BLaER1 (cell line): ENCODE measurements at regions not wholly inside any gene's neighbourhood (a gene's known extent, or its start where the extent isn't known, plus 50 kb on each side); places are given as distances from the start of the nearest gene placed in this dataset.

ENCODE experiments used
- H3K27ac ChIP-seq: shearing (Covaris generic); formaldehyde crosslinking; 2 replicates; pipeline ENCODE4 v1.8.1; 2022
- H3K27me3 ChIP-seq: shearing (Covaris generic); formaldehyde crosslinking; 2 replicates; pipeline ENCODE4 v1.8.1; 2022
- H3K36me3 ChIP-seq: shearing (Covaris generic); formaldehyde crosslinking; 2 replicates; pipeline ENCODE4 v1.8.1; 2022
- H3K4me1 ChIP-seq: shearing (Covaris generic); formaldehyde crosslinking; 2 replicates; pipeline ENCODE4 v1.8.1; 2022
- H3K4me2 ChIP-seq: shearing (Covaris generic); formaldehyde crosslinking; 2 replicates; pipeline ENCODE4 v1.8.1; 2022
- H3K4me3 ChIP-seq: shearing (Covaris generic); formaldehyde crosslinking; 2 replicates; pipeline ENCODE4 v1.8.1; 2022
- H3K9ac ChIP-seq: shearing (Covaris generic); formaldehyde crosslinking; 2 replicates; pipeline ENCODE4 v1.8.1; 2022
- H3K9me3 ChIP-seq: shearing (Covaris generic); formaldehyde crosslinking; 2 replicates; pipeline ENCODE4 v1.8.1; 2022
- H4K20me1 ChIP-seq: shearing (Covaris generic); formaldehyde crosslinking; 2 replicates; pipeline ENCODE4 v1.8.1; 2022
- Cebpa-rat ChIP-seq: shearing (Covaris generic); IDR thresholded peaks from 2 replicates; pipeline ENCODE4 v1.8.1; 2022

GRCh38 chr3:157782236-157782635 lies 279.0 kb upstream of the VEPH1 start:
- TF ChIP-seq Cebpa-rat: no peak
- no peak overlapping the region for H3K9ac ChIP-seq
- H3K27me3 ChIP-seq: no peaks in the 10 kb centered on the region
- H3K9me3 ChIP-seq: no peaks in the 10 kb centered on the region
- no peaks in the 10 kb centered on the region for H3K4me1 ChIP-seq
- H3K4me2 ChIP-seq: no peak overlapping the region
- no peak overlapping the region for H3K27ac ChIP-seq
- H3K36me3 ChIP-seq: no peaks in the 10 kb centered on the region
- H3K4me3 ChIP-seq: no peak overlapping the region
- no peaks in the 10 kb centered on the region for H4K20me1 ChIP-seq

- Histone ChIP-seq H3K27me3 (no peaks in the 10 kb centered on the region), H4K20me1 (no peaks in the 10 kb centered on the region), H3K36me3 (no peaks in the 10 kb centered on the region), H3K4me3 (no peak overlapping the region), H3K9ac (no peak overlapping the region), H3K27ac (no peak overlapping the region), H3K4me1 (no peaks in the 10 kb centered on the region), H3K9me3 (no peaks in the 10 kb centered on the region), H3K4me2 (no peak overlapping the region)
- no peak for TF ChIP-seq Cebpa-rat
Observed at GRCh38 chr3:157776861-157777260, 273.6 kb upstream of the VEPH1 start.

- Histone ChIP-seq H3K27ac (no peak overlapping the region), H3K36me3 (no peaks in the 10 kb centered on the region), H3K9me3 (no peaks in the 10 kb centered on the region), H3K4me3 (no peak overlapping the region), H3K4me2 (no peak overlapping the region), H4K20me1 (no peaks in the 10 kb centered on the region), H3K4me1 (no peaks in the 10 kb centered on the region), H3K27me3 (no peaks in the 10 kb centered on the region), H3K9ac (no peak overlapping the region)
- TF ChIP-seq Cebpa-rat: no peak
Observed at GRCh38 chr3:157775446-157775845, 272.2 kb upstream of the VEPH1 start.

- no peaks in the 10 kb centered on the region for H3K36me3 ChIP-seq
- no peak overlapping the region for H3K9ac ChIP-seq
- no peaks in the 10 kb centered on the region for H3K27me3 ChIP-seq
- no peak overlapping the region for H3K4me2 ChIP-seq
- no peak for TF ChIP-seq Cebpa-rat
- H3K27ac ChIP-seq: no peak overlapping the region
- no peak overlapping the region for H3K4me3 ChIP-seq
- H3K4me1 ChIP-seq: no peaks in the 10 kb centered on the region
- no peaks in the 10 kb centered on the region for H3K9me3 ChIP-seq
- no peaks in the 10 kb centered on the region for H4K20me1 ChIP-seq
Observed at GRCh38 chr3:157769378-157769777, 266.2 kb upstream of the VEPH1 start.

GRCh38 chr3:157767607-157768006 lies 264.4 kb upstream of the VEPH1 start:
- H3K27ac ChIP-seq: no peak overlapping the region
- H3K9ac ChIP-seq: no peak overlapping the region
- H3K27me3 ChIP-seq: no peaks in the 10 kb centered on the region
- no peak overlapping the region for H3K4me3 ChIP-seq
- no peaks in the 10 kb centered on the region for H3K9me3 ChIP-seq
- no peak overlapping the region for H3K4me2 ChIP-seq
- H4K20me1 ChIP-seq: no peaks in the 10 kb centered on the region
- TF ChIP-seq Cebpa-rat: no peak
- no peaks in the 10 kb centered on the region for H3K4me1 ChIP-seq
- H3K36me3 ChIP-seq: no peaks in the 10 kb centered on the region

- Histone ChIP-seq H3K4me2 (no peak overlapping the region), H4K20me1 (no peaks in the 10 kb centered on the region), H3K9ac (no peak overlapping the region), H3K27me3 (no peaks in the 10 kb centered on the region), H3K27ac (no peak overlapping the region), H3K36me3 (no peaks in the 10 kb centered on the region), H3K4me3 (no peak overlapping the region), H3K4me1 (no peaks in the 10 kb centered on the region), H3K9me3 (no peaks in the 10 kb centered on the region)
- TF ChIP-seq Cebpa-rat: no peak
Observed at GRCh38 chr3:157763644-157764043, 260.4 kb upstream of the VEPH1 start.

- H3K4me3 ChIP-seq: no peak overlapping the region
- H3K4me1 ChIP-seq: no peaks in the 10 kb centered on the region
- no peaks in the 10 kb centered on the region for H3K36me3 ChIP-seq
- H3K9ac ChIP-seq: no peak overlapping the region
- H3K27me3 ChIP-seq: no peaks in the 10 kb centered on the region
- H3K27ac ChIP-seq: no peak overlapping the region
- H3K4me2 ChIP-seq: no peak overlapping the region
- no peaks in the 10 kb centered on the region for H4K20me1 ChIP-seq
- TF ChIP-seq Cebpa-rat: no peak
- H3K9me3 ChIP-seq: no peaks in the 10 kb centered on the region
Observed at GRCh38 chr3:157759311-157759710, 256.1 kb upstream of the VEPH1 start.

- Histone ChIP-seq H3K9ac (no peak overlapping the region), H3K9me3 (no peaks in the 10 kb centered on the region), H3K4me1 (no peaks in the 10 kb centered on the region), H4K20me1 (no peaks in the 10 kb centered on the region), H3K4me3 (no peak overlapping the region), H3K27me3 (no peaks in the 10 kb centered on the region), H3K27ac (no peak overlapping the region), H3K36me3 (no peaks in the 10 kb centered on the region), H3K4me2 (no peak overlapping the region)
- no peak for TF ChIP-seq Cebpa-rat
Observed at GRCh38 chr3:157755233-157755632, 252.0 kb upstream of the VEPH1 start.

GRCh38 chr3:157754451-157754850 lies 251.2 kb upstream of the VEPH1 start:
- no peak for TF ChIP-seq Cebpa-rat
- no peak overlapping the region for H3K4me3 ChIP-seq
- no peak overlapping the region for H3K27ac ChIP-seq
- H3K27me3 ChIP-seq: no peaks in the 10 kb centered on the region
- H4K20me1 ChIP-seq: no peaks in the 10 kb centered on the region
- no peaks in the 10 kb centered on the region for H3K36me3 ChIP-seq
- H3K9ac ChIP-seq: no peak overlapping the region
- no peaks in the 10 kb centered on the region for H3K9me3 ChIP-seq
- H3K4me1 ChIP-seq: no peaks in the 10 kb centered on the region
- H3K4me2 ChIP-seq: no peak overlapping the region

- no peaks in the 10 kb centered on the region for H4K20me1 ChIP-seq
- H3K27ac ChIP-seq: no peak overlapping the region
- no peaks in the 10 kb centered on the region for H3K9me3 ChIP-seq
- H3K4me3 ChIP-seq: no peak overlapping the region
- no peaks in the 10 kb centered on the region for H3K27me3 ChIP-seq
- H3K4me2 ChIP-seq: no peak overlapping the region
- H3K4me1 ChIP-seq: no peaks in the 10 kb centered on the region
- no peak for TF ChIP-seq Cebpa-rat
- no peak overlapping the region for H3K9ac ChIP-seq
- H3K36me3 ChIP-seq: no peaks in the 10 kb centered on the region
Observed at GRCh38 chr3:157753787-157754136, 250.5 kb upstream of the VEPH1 start.

GRCh38 chr3:157752956-157753786 lies 250.0 kb upstream of the VEPH1 start:
- H3K36me3 ChIP-seq: no peaks in the 10 kb centered on the region
- no peaks in the 10 kb centered on the region for H4K20me1 ChIP-seq
- no peak overlapping the region for H3K9ac ChIP-seq
- no peak overlapping the region for H3K4me2 ChIP-seq
- no peak overlapping the region for H3K4me3 ChIP-seq
- H3K9me3 ChIP-seq: no peaks in the 10 kb centered on the region
- H3K27me3 ChIP-seq: no peaks in the 10 kb centered on the region
- no peak for TF ChIP-seq Cebpa-rat
- H3K27ac ChIP-seq: no peak overlapping the region
- no peaks in the 10 kb centered on the region for H3K4me1 ChIP-seq
